Vagina (tissue), 2 donors: ENCODE measurements at regions not wholly inside any gene's neighbourhood (a gene's known extent, or its start where the extent isn't known, plus 50 kb on each side); places are given as distances from the start of the nearest gene placed in this dataset.

Experiments
- POLR2A ChIP-seq, 2 donors: fragments of 450-650 bp; IDR thresholded peaks; one replicate each; pipeline ENCODE4 v1.6.1; 2017; ENCODE audit warnings: antibody characterized with exemption in 2 of 2, mild to moderate bottlenecking in 2 of 2, moderate library complexity in 2 of 2
- POLR2AphosphoS5 ChIP-seq, 2 donors: sonication (generic); formaldehyde crosslinking; IDR thresholded peaks; one replicate each; pipeline ENCODE4 v1.9.0; 2017; ENCODE audit warnings: antibody characterized with exemption in 2 of 2, mild to moderate bottlenecking in 2 of 2, low read depth in 1 of 2; ENCODE audit not compliant: insufficient read depth in 1 of 2
- TF ChIP-seq, protein P1 (sequence below), 3 experiments: fragments of 450-650 bp in 2 of 3; fragments of 200-600 bp in 1 of 3; sonication (generic) in 1 of 3; IDR thresholded peaks; one replicate each; pipeline ENCODE4 v1.5.1; 2017 to 2019; ENCODE audit warnings: antibody characterized with exemption in 3 of 3, mild to moderate bottlenecking in 2 of 3, moderate library complexity in 2 of 3

DNA sequence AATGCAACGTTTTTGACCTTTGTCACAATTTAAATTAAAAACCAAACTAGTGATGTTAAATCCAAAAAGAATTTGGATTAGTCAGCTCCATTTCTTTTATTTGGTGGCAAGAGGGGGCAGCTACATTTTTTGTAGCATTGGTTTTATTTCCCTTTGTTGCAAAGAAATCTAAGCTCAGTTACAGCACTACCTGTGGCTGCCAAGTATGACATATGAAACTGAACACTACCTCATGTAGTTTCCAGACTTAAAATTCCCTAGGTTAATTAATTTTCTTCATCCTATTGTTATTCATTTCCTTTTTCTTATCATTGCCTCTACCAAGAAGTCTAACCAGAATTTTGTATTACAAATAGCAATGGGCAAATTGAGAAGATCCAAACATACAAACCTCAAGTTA is 393.5 kb downstream of the BRINP1 start:
- TF ChIP-seq POLR2AphosphoS5 (IDR thresholded peaks at IDR 0.05; ENCODE audit: insufficient read depth in 1 of 2, low read depth in 1 of 2) (no peak), POLR2A (IDR thresholded peaks at IDR 0.05) (no peak)
- TF ChIP-seq, protein P1, sequence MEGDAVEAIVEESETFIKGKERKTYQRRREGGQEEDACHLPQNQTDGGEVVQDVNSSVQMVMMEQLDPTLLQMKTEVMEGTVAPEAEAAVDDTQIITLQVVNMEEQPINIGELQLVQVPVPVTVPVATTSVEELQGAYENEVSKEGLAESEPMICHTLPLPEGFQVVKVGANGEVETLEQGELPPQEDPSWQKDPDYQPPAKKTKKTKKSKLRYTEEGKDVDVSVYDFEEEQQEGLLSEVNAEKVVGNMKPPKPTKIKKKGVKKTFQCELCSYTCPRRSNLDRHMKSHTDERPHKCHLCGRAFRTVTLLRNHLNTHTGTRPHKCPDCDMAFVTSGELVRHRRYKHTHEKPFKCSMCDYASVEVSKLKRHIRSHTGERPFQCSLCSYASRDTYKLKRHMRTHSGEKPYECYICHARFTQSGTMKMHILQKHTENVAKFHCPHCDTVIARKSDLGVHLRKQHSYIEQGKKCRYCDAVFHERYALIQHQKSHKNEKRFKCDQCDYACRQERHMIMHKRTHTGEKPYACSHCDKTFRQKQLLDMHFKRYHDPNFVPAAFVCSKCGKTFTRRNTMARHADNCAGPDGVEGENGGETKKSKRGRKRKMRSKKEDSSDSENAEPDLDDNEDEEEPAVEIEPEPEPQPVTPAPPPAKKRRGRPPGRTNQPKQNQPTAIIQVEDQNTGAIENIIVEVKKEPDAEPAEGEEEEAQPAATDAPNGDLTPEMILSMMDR (IDR thresholded peaks at IDR 0.05), result no peak
